Glutamatergic neuron (in vitro differentiated cells): ENCODE measurements at regions not wholly inside any gene's neighbourhood (a gene's known extent, or its start where the extent isn't known, plus 50 kb on each side); places are given as distances from the start of the nearest gene placed in this dataset.

Experiments
- DNase-seq: peaks from one replicate; pipeline ENCODE4 v3.0.0; 2022
- H3K27ac Mint-ChIP-seq: one replicate; pipeline ENCODE4 v1.8.0; 2020; ENCODE audit warnings: mild to moderate bottlenecking, mixed read lengths, inconsistent platforms; ENCODE audit not compliant: unreplicated experiment
- H3K27me3 Mint-ChIP-seq: one replicate; pipeline ENCODE4 v1.8.0; 2020; ENCODE audit warnings: mild to moderate bottlenecking, moderate library complexity, mixed read lengths, inconsistent platforms; ENCODE audit not compliant: unreplicated experiment
- H3K36me3 Mint-ChIP-seq: one replicate; pipeline ENCODE4 v1.8.0; 2020; ENCODE audit warnings: mild to moderate bottlenecking, mixed read lengths, inconsistent platforms; ENCODE audit not compliant: unreplicated experiment
- H3K4me1 Mint-ChIP-seq: one replicate; pipeline ENCODE4 v1.8.0; 2020; ENCODE audit warnings: mild to moderate bottlenecking, low read depth, mixed read lengths, inconsistent platforms; ENCODE audit not compliant: unreplicated experiment
- H3K4me3 Mint-ChIP-seq: one replicate; pipeline ENCODE4 v1.8.0; 2020; ENCODE audit warnings: mild to moderate bottlenecking, mixed read lengths, inconsistent platforms; ENCODE audit not compliant: unreplicated experiment
- H3K9me3 Mint-ChIP-seq: one replicate; pipeline ENCODE4 v1.8.0; 2020; ENCODE audit warnings: mild to moderate bottlenecking, moderate library complexity, mixed read lengths, inconsistent platforms; ENCODE audit not compliant: unreplicated experiment
- TF ChIP-seq, protein P1 (sequence below): fragments of 200-600 bp; sonication (generic); IDR thresholded peaks from one replicate; pipeline ENCODE4 v1.5.0; 2021; ENCODE audit not compliant: partially characterized antibody, unreplicated experiment

GRCh38 chr4:95603393-95603792 lies 54.6 kb upstream of the UNC5C start:
- Mint-ChIP-seq H3K9me3 (no peaks in the 10 kb centered on the region), H3K27ac (no peak overlapping the region), H3K36me3 (no peaks in the 10 kb centered on the region), H3K4me3 (no peak overlapping the region), H3K27me3 (no peaks in the 10 kb centered on the region), H3K4me1 (no peaks in the 10 kb centered on the region)
- DNase-seq: no peak
- TF ChIP-seq, protein P1, sequence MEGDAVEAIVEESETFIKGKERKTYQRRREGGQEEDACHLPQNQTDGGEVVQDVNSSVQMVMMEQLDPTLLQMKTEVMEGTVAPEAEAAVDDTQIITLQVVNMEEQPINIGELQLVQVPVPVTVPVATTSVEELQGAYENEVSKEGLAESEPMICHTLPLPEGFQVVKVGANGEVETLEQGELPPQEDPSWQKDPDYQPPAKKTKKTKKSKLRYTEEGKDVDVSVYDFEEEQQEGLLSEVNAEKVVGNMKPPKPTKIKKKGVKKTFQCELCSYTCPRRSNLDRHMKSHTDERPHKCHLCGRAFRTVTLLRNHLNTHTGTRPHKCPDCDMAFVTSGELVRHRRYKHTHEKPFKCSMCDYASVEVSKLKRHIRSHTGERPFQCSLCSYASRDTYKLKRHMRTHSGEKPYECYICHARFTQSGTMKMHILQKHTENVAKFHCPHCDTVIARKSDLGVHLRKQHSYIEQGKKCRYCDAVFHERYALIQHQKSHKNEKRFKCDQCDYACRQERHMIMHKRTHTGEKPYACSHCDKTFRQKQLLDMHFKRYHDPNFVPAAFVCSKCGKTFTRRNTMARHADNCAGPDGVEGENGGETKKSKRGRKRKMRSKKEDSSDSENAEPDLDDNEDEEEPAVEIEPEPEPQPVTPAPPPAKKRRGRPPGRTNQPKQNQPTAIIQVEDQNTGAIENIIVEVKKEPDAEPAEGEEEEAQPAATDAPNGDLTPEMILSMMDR: no peak

DNA sequence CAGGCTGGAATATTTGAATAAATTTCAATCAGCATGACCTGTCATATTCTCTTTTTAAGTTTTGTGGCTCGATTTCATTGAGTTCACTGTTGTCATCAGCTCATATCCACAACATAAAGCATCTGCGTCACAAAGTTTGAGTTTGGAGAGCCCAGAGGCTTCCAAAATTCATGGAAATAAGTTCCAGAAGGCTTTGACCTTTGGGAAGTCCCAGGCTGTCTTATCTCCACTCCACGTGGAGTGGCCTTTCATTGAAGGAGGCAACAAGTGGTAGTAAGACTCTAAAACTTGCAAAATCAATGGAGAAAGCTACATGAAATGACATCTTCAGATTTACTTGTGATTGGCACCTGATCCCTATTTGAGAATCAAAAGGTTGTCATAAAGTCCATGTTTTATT lies 54.1 kb upstream of the UNC5C start:
- no peak overlapping the region for H3K4me3 Mint-ChIP-seq

GRCh38 chr4:95601356-95601755 lies 52.6 kb upstream of the UNC5C start:
- H3K27ac Mint-ChIP-seq: no peak overlapping the region
- DNase-seq: no peak
- TF ChIP-seq, protein P1: no peak
- no peak overlapping the region for H3K4me3 Mint-ChIP-seq
- no peaks in the 10 kb centered on the region for H3K27me3 Mint-ChIP-seq
- H3K9me3 Mint-ChIP-seq: no peaks in the 10 kb centered on the region
- H3K36me3 Mint-ChIP-seq: no peaks in the 10 kb centered on the region
- no peaks in the 10 kb centered on the region for H3K4me1 Mint-ChIP-seq

More for the DNA sequence above, 54.1 kb upstream of the UNC5C start:
- Mint-ChIP-seq H3K4me1 (no peaks in the 10 kb centered on the region), H3K27me3 (no peaks in the 10 kb centered on the region), H3K27ac (no peak overlapping the region), H3K9me3 (no peaks in the 10 kb centered on the region), H3K36me3 (no peaks in the 10 kb centered on the region)
- no peak for DNase-seq
- TF ChIP-seq, protein P1: no peak

- Mint-ChIP-seq H3K9me3 (no peaks in the 10 kb centered on the region), H3K27ac (no peak overlapping the region), H3K4me1 (peaks cover 2% of the 10 kb centered on the region), H3K27me3 (no peaks in the 10 kb centered on the region), H3K36me3 (no peaks in the 10 kb centered on the region), H3K4me3 (no peak overlapping the region)
- no peak for DNase-seq
- TF ChIP-seq, protein P1: no peak
Observed at GRCh38 chr4:95599777-95600400, 51.1 kb upstream of the UNC5C start.
